ENCODE measurements at regions not wholly inside any gene's neighbourhood (a gene's known extent, or its start where the extent isn't known, plus 50 kb on each side); places are given as distances from the start of the nearest gene placed in this dataset.

- Histone ChIP-seq H4K20me1 (ENCODE audit: insufficient read depth) (no peaks in the 10 kb centered on the region), H3K9me3 (ENCODE audit: control insufficient read depth in 1 of 2, insufficient read depth in 1 of 2, low read depth in 1 of 2, low read length in 2 of 2) (no peaks in the 10 kb centered on the region), H3K27ac (ENCODE audit: low read depth, low read length) (no peak overlapping the region), H3K36me3 (ENCODE audit: control insufficient read depth in 1 of 2, insufficient read depth in 2 of 2, low read length in 2 of 2) (no peaks in the 10 kb centered on the region), H3K9me2 (ENCODE audit: insufficient read depth) (no peaks in the 10 kb centered on the region), H3K79me2 (ENCODE audit: insufficient read depth, low read length) (no peaks in the 10 kb centered on the region), H3K27me3 (ENCODE audit: insufficient read depth, low read length) (no peaks in the 10 kb centered on the region), H3K4me1 (ENCODE audit: control insufficient read depth in 1 of 2, insufficient read depth in 2 of 2, low read length in 2 of 2) (peaks cover 0 to 8% of the 10 kb centered on the region in 2 experiments; a peak in 2 of 4 replicates), H3K4me2 (ENCODE audit: low read length) (no peak overlapping the region), H2AFZ (ENCODE audit: low read depth, low read length, poor library complexity, severe bottlenecking) (no peak overlapping the region), H3K9ac (ENCODE audit: low read length) (no peak overlapping the region), H3K4me3 (replicated peaks in 1 of 2; ENCODE audit: low read depth in 1 of 2, low read length in 2 of 2) (no peak overlapping the region)
- no TSS peak for BruUV-seq (replicated peaks)
- CTCF ChIA-PET = no interaction called here
- RAD21 ChIA-PET (ENCODE audit: low non-redundant PET in 1 of 2, low total read pairs in 2 of 2, uncharacterized antibody in 2 of 2, unreplicated experiment in 2 of 2) = interaction anchor here in 1 of 2 experiments (1.6 kb wide), 1 partner anchor 65 kb away, joined by 6 read pairs; no protein-coding TSS in a partner anchor
- POLR2A ChIA-PET = no interaction called here
- DNase-seq (ENCODE audit: low read depth, low spot score) = no peak
- no peak for ATAC-seq
- intact Hi-C loops (cut with micrococcal nuclease) = no loop called here
- TF ChIP-seq RAD21 (IDR thresholded peaks at IDR 0.05; ENCODE audit: low read depth) (no peak), ZNF274 (IDR thresholded peaks at IDR 0.05; ENCODE audit: low read depth, low read length) (no peak), CBX3 (IDR thresholded peaks at IDR 0.05; ENCODE audit: low read depth) (no peak), SIN3A (IDR thresholded peaks at IDR 0.05; ENCODE audit: low read depth) (no peak), POLR2AphosphoS5 (IDR thresholded peaks at IDR 0.05; ENCODE audit: low read depth, low read length) (no peak), EZH2phosphoT487 (IDR thresholded peaks at IDR 0.05; ENCODE audit: borderline replicate concordance) (no peak), JUND (IDR thresholded peaks at IDR 0.05) (no peak), EGR1 (IDR thresholded peaks at IDR 0.05; ENCODE audit: low read depth) (no peak), CEBPB (IDR thresholded peaks at IDR 0.05; ENCODE audit: low read depth) (no peak), CTCF (IDR thresholded peaks at IDR 0.05 in 2 of 3, conservative IDR thresholded peaks at IDR 0.05 in 1 of 3; ENCODE audit: borderline replicate concordance in 1 of 3, insufficient read depth in 1 of 3, low read depth in 2 of 3, low read length in 2 of 3) (no peak), ZBTB33 (IDR thresholded peaks at IDR 0.05; ENCODE audit: extremely low read depth, insufficient replicate concordance, low read length) (no peak), FOSL1 (IDR thresholded peaks at IDR 0.05; ENCODE audit: low read depth) (no peak), POLR2A (IDR thresholded peaks at IDR 0.05; ENCODE audit: borderline replicate concordance, extremely low read depth, insufficient read depth, insufficient read length) (no peak), ATF3 (IDR thresholded peaks at IDR 0.05) (no peak), ELF1 (IDR thresholded peaks at IDR 0.05; ENCODE audit: borderline replicate concordance, low read depth) (no peak), YY1 (IDR thresholded peaks at IDR 0.05; ENCODE audit: extremely low read depth, insufficient replicate concordance, low read depth, low read length) (no peak), SRF (IDR thresholded peaks at IDR 0.05; ENCODE audit: low read depth) (no peak)
Observed at GRCh38 chr16:86405319-86405718, 105.0 kb upstream of the FOXF1 start.
